GM19238 (cell line): ENCODE measurements at regions not wholly inside any gene's neighbourhood (a gene's known extent, or its start where the extent isn't known, plus 50 kb on each side); places are given as distances from the start of the nearest gene placed in this dataset.
"Not testable (repeated sequence)": the region's sequence is repeated elsewhere in the genome, so short reads cannot be mapped to it uniquely, and the experiment has no call there.

Experiments
- DNase-seq: peaks from one replicate; pipeline ENCODE4 v3.0.0; 2011; ENCODE audit warnings: low spot score; ENCODE audit not compliant: insufficient read length

DNA sequence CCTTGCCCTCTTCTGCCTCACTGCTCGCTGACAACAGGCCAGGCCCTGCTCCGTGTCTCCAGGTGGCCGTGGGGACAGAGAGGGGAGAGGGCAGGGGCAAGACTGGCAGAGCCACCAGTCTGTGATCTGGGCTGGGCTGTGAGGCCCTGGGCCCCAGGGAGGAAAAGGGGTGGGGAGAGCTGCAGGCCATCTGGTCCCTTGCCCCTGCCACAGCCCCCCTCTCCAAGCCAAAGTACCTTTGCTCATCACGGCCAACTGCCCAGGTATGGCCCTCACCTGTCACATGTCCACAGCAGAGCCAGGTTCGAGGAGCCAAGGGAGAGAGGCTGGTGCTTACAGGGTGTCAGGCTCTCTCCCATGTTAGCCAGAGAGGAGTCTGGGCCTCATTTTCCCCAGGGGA lies 91.4 kb upstream of the LHX1 start:
- no peak for DNase-seq

DNA sequence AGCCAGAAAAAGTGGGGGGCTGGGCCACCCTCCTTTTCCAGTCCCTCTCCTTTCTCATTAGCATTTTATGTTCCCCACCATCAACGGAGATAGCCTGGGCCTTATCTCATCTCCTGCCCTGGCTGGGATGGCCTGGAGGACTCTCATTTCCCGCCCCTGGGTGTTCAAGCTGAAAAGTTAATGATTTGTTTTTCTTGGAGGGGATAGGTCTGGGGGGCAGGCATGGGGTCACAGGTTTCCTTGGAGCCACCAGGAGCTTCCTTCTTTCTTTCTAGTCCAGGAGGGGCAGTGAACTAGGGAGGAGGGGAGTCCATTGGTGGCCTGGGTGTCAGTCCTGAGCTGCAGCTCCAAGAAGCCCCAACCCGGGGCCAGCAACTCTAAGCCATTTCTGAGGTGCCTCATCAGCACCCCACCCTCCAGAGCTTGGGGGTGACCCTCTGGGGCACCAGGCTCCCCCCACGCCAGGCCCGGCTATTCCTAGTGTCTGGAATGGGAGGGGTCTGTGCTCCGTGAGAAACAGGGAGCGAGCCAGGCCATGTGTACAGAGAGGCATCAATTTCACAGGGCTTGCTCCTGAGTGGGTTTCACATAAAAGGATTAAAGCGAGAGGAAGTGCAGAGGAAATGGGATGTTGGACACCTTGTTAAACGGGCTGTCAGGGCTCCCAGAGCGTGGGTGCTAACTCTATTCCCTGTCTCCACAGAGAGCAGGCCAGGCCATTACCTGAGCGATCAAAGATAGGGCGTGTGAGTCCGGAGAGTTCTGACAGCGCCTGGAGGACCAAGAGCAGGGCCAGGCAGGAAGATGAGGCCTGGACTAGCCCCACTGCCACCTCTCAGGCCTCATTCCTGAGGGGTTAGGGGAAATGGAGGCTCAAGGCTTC lies 90.6 kb upstream of the LHX1 start:
- DNase-seq, result no peak

DNA sequence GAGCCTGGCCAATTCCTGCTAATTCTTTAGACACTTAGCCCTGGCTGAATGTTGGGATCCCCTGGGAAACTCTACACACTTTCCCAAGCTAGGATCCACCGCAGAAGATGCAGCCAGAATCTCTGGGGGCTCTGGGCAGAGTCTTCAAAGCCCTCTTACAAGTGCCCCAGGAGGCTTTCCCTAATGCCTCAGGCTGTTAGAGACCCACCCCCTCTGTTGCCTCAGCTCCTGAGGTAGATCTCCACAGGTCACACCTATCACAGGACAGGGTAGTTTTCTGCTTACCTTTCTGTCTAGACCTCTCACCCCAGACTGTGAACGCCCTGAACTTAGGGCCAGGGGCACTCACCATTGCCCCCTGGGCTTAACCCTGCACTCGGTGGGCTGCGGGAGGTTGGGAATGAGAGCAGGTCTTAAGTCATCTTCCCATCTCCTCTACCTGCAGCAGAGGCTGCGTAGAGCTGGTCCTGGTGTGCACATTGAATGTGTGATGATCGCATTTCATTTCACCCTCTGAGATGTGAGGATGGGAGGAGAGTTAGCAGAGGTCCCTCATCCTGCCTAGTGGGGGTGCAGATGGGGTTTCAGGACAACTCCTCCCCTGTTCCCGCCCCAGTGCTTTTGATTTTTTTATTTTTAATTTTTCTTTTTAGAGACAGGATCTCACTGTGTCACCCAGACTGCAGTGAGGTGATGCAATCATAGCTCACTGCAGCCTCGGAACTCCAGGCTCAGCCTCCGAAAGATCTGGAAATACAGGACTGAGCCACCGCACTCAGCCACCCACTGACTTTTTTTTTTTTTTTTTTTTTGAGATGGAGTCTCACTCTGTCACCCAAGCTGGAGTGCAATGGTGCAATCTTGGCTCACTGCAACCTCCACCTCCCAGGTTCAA lies 89.0 kb upstream of the LHX1 start:
- DNase-seq, result no peak

DNA sequence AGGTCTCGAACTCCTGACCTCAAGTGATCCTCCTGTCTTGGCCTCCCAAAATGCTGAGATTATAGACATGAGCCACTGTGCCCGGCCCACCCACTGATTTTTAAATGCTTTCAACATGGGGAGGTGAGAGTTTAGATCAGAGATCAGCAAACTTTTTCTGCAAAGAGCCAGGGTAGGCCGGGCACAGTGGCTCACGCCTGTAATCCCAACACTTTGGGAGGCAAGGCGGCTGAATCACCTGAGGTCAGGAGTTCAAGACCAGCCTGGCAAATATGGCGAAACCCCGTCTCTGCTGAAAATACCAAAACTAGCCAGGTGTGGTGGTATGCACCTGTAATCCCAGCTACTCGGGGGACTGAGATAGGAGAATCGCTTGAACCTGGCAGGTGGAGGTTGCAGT lies 88.3 kb upstream of the LHX1 start:
- not testable (repeated sequence) for DNase-seq

DNA sequence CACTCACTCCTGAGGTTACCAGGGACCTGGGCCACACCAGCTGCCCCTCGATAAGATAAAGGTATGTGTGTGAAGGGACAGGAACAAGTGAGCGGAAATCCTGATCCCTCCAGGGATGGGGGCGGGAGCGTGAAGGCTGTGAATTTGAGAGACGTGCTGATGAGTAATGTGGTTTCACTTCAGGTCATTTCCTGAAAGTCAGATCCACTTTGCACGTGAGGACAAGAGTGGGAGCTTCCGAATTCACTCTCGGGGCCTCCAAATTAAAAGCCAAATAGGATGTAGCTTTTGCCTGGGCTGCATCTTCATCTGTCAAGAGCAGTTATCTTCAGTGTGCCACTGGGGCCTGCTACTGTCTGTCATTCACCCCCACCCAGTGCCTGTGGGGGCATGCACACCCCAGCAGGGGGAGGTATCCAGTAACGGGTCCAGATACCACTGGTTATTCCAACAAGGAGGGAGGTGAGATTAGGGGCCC lies 87.4 kb upstream of the LHX1 start:
- DNase-seq, result peak; percentile 23

DNA sequence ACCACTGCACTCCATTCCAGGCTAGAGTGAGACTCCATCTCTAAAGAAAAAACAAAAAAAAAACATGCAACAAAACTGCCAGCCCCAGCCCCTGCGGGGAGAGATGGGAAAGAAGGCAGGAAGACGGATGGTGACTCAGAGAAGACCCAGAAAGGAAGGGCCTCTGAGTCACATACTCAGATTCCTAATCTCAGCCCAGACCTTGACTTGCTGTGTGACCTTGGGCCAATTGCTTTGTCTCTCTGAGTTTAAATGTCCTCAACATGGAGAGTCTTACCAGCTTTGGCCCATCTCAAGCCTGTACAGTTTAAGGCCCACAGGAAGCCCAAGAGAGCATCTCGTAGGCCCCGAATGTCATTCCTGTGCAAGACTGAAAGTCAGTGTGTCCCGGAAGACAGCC lies 86.5 kb upstream of the LHX1 start:
- no peak for DNase-seq

DNA sequence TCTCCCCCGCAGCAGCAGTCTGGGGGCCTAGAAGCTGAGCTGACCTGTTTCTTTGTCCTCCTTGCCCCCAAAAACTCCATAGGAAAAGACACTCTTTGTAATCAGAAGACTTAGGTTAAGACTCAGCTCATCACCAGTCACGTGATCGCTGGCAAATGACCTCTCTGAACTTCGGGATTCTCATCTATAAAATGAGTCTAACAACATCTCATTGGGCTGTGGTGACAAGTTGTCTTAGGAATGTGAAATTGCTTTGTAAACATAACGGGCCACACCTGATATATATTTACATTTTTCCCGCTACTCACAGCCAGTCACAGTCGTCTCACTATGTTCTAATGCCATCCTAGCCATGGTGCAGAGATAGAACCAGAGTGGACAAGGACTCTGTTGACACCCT lies 86.0 kb upstream of the LHX1 start:
- no peak for DNase-seq

DNA sequence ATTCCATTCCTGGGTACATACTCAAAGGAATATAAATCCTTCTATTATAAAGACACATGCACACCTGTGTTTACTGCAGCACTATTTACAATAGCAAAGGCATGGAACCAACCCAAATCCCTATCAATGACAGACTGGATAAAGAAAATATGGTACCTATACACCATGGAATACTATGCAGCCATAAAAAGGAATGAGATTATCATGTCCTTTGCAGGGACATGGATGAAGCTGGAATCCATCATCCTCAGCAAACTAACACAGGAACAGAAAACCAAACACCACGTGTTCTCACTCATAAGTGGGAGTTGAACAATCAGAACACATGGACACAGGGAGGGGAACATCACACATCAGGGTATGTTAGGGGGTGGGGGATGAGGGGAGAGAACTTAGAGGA lies 84.8 kb upstream of the LHX1 start:
- DNase-seq, result not testable (repeated sequence)

DNA sequence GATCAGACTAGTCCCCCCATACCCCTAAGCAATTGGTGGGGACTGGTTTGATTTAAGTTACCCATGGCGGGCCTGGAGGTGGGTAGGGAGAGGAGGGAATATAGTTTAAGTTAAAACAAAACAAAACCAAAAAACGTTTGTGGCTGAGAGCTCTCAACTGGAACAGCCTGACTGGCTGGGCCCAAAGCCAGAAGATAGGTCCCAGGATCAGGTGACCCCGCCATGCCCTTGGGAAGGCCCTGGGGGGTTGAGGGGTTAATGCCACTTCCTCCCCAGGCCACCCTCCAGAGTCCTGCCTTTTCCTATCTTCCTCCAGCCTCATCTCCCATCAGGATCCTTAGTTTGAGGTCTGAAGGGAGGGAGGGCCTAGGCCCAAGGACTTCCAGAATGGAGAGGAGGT lies 82.3 kb upstream of the LHX1 start:
- DNase-seq, result no peak

DNA sequence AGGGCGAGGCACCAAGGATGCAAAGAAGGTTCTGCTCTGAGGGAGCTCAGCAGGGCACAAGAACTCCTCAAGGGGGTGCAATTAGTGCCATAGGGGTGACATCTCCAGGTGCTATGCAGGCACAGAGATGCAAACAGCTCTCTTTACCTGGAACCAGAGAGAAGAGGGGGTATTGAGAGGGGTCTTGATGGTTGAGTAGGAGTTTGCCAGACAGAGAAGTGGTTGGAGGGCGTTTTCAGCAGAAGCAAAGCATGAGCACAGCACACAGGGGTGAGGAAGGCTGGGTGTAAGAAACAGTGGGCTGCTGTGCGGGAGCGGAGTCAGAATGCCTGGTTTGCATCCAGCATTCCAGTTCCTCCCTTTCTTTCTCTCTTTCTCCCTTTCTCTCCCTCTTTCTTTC lies 81.8 kb upstream of the LHX1 start:
- DNase-seq, result no peak

DNA sequence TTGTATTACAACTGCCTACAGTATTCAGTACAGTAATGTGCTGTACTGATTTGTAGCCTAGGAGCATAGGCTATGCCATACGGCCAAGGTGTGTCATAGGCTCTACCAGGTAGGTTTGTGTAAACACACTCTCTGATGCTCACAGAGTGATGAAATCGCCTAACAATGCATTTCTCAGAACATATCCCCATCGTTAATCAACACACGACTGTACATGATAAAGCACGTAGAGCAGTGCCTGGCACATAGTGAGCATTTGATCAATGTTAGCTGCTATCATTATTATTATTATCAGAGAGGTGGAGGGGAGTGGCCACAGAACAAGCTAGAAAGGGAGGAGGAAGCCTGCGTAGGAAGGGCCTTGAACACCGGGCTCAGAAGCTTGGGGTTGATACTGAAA lies 81.1 kb upstream of the LHX1 start:
- no peak for DNase-seq

DNA sequence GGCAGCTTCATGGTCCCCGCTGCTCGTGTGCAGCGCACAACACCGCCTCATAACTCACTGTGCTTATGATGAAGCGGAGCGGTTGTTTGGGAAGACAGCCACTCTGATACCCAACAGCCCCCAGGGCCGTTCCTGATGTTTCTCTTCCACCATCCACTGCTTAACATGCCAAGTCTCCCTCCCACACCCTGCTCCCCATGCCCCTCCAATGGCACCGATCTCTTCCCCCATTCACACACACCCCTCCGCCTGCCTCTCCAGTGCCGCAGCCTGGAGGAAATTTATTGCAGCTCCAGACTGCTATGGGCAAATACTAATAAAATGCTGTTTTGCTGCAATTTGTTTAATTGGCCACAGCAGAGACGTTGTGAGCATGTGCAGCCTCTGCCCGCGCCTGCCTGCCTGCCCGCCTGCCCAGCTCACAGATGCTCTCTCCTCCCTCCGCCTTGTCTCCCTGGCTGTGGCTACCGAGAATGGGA lies 80.3 kb upstream of the LHX1 start:
- no peak for DNase-seq

DNA sequence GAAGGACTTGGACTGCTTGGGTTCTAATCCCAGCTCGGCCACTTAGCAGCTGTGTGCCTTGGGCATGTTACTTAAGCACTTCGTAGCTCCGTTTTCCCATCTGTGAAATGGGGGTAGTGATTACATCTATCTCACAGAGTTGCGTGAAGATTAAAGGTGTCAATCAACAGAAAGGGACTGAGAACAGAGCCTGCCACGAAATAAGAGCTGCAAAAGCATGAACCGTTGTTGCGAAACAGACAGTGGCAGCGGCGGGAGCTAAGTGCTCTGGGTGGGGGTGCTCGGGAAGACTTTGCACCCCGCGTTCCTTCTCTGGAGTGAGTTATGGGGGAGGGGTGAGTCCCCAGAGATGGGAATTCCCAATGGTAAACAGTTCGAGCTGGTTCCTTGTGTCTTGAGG lies 79.6 kb upstream of the LHX1 start:
- no peak for DNase-seq

DNA sequence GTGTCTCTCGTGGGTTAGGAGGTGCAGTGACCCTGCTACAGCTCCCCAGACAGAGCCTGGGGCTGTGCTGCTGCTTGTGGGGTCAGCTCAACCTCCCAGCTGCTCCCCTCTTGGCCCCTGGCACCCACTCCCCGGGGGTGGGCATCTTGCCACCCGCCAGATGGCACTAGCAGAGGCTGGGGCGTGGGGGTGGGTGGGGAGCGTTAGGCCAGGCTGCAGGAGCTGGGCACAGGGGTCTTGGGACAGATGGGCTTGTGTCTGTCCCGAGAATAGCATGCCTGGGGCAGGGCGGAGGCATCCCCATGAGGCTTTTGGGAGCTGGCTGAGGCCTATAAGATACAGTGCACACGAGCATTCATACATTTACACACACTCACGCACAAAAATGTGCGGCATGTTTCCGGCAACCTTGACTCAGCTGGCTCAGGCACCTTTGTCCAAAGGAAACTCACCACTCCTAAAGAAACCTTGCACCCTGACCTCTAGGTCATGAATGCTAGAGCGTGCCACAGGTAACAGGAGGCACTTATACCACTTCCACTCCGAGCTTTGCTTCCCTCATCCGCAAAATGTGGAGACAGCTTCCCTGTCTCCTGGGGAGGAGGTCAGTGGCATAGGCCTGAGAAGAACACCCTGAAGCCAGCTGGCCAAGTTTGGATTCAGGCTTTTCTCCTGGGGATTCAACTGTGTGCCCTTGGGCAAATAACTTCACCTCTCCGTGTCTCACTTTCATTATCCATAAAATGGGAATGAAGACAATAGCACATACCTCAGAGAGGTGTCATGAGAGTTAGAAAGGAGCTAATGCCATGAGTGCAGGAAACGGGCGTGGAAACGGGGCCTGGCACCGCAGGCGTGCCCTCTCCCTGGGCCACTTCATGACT lies 78.9 kb upstream of the LHX1 start:
- DNase-seq, result no peak

DNA sequence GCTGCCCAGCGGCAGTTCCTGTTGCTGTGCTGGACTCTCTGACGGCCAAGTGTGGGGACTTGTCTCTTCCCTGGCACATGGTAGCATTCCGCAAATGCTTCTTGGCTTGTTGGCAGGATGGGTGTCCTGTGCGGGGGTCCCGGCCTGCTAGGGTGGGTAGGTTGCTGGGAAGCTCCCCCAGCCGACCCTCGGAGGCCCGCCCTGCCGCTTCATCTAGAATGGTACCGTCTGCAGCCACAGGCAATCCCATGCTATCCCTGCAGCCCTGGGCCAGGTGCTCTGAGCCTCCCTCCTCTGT lies 78.3 kb upstream of the LHX1 start:
- no peak for DNase-seq

DNA sequence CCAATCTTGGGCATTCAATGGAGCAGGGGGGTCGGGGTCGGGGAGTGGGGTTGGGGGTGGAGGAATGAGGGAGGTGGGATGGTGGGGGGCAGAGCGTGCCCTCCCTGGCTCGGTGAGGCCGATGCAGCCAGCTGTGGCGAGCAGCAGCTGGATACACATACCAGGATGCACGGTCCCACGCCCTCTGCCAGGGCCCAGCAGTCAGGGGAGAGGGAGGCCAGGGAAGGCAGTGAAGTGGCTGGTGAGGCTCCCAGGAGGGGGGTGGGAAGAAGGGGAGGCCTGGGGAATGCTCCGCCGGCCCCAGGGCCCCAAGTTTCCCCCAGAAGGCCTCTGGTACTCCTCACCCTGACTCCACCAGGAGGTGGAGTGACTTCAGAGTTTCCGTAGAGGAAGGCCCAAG lies 77.6 kb upstream of the LHX1 start:
- DNase-seq, result no peak

DNA sequence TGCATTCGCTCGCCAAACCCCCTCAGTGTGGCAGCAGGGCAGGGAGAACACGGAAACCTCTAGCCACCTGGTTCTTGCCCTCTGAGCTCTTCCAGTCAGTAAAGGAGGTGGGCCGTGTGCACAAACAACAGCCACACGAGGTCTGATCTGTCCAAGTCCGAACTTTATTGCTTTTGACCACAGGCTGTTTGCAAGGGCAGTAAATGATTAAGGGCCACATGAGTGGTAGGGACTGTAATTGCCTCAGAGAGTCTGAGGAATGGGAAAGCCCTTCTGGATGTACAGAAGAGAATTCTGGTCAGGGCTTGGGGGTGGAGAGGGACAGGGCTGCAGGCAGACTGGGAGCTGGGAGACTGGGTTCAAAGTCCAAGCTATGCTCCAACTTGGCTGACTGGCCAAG lies 75.7 kb upstream of the LHX1 start:
- DNase-seq, result no peak

DNA sequence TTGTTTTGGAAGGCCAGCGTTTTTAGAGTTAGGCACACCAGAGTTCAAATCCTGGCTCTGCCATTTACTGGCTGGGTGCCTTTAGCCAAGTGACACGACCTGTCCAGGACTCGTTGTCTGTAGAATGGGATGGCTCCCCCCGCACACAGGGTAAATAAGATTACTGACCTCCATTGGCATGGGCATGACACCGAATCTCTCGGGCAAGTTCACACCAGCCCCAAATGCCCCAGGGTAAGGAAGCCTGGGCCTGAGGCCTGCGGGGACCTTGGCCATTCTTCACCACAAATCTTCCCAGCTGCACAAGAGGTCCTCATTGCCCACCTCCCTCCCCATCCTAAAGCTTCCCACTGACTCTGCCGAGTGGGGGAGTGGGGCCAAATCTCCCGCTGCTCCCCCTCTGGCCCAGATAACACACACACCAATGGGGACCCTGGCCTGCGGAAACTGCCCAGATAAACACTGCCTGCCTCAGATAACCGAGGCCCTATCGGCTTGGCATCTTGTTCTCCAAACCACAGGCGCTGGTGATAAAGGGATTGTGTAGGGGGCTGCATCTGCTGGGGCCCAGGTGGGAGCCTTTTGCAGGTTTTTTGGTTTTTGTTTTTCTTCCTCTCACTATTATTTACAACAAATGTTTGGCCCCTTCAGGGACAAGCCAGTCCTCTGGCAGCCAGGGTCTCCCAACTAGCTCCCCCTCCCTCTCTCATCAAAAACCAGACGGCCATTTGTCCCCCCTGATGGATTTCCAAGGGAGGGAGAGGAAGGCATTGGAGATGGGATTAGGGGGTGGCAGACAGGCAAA lies 75.0 kb upstream of the LHX1 start:
- DNase-seq, result no peak

DNA sequence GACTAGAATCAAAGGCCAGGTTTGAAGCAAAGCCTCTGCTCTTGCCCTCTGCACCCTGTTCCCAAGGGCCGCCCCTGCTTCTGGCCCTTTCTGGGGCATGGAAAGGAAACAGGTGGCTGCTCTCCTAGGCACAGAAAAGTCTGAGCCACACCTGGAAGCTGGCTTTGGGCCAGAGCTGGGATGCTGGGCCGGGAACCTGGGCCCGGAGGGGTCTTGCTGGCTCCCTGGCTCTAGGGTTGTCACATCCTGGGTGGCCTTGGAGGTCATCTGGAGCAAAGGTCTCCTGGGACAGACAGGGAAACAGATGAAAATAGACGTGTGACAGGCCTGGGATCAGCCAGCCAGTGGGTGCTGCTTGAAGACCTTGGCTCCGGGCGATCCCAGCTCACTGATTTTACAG lies 74.1 kb upstream of the LHX1 start:
- no peak for DNase-seq

DNA sequence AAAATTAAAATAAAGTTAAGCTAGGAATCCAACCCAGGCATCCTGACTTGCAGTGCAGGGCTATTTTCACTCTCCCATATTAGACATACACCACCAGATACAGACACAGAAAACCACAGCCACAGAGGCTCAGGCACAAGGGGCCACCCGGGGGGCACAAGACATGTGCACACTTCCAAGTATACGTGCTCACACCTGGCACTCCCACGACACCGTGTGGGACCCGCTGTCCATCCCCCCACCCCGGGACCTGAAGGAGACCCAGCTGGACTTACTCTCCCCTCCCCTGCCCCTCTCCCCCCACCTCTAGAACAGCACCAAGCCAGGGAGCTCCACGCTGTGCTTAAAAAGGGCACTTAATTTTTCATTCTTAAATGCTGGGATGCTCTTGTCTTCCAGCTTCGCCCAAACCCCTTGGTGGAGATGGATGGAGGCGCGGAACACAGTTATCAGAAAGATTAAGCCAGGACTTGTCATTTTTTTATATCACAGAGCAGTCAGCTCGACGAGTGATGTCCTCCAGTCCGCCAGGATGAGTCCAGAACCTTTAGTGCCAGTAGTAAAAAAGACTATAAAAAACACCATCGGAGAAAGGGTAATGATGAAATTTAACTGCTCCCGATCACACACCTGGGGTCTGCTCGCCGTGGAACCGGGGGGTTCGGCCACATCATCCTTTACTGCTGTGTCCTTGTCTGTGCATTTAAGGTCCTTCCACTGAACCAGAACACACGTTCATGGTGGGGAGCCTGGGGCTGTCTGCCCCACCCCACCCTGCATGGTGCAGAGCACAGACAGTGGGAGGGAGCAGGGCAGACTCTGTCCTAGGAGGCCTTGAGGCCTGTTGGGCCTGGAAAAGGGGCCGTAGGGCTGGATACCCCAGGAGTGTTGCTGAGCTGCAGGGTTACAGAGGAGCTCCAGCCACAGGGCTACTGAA lies 73.3 kb upstream of the LHX1 start:
- no peak for DNase-seq
